Mammary epithelial cell (primary cell): ENCODE measurements at regions not wholly inside any gene's neighbourhood (a gene's known extent, or its start where the extent isn't known, plus 50 kb on each side); places are given as distances from the start of the nearest gene placed in this dataset.

ENCODE experiments used
- CTCF ChIP-seq, 2 donors: IDR thresholded peaks in 1 of 2; conservative IDR thresholded peaks in 1 of 2; 2 replicates each; pipeline ENCODE4 v1.5.1; 2011 to 2012; ENCODE audit warnings: inconsistent platforms in 2 of 2, low read length in 2 of 2, mild to moderate bottlenecking in 2 of 2, control low read depth in 1 of 2, low read depth in 1 of 2; ENCODE audit not compliant: insufficient read depth in 1 of 2; ENCODE audit errors: extremely low read depth in 1 of 2
- EZH2 ChIP-seq: IDR thresholded peaks from 2 replicates; pipeline ENCODE4 v1.6.1; 2012; ENCODE audit warnings: low read length, inconsistent platforms, borderline replicate concordance

- no peak for TF ChIP-seq EZH2
- no peak for TF ChIP-seq CTCF (conservative IDR thresholded peaks at IDR 0.05 in 1 of 2, IDR thresholded peaks at IDR 0.05 in 1 of 2; ENCODE audit: extremely low read depth in 1 of 2, insufficient read depth in 1 of 2, low read depth in 1 of 2, low read length in 2 of 2)
Observed at GRCh38 chr2:34105006-34105767, 506.1 kb upstream of the FAM98A start.
